GM12872 (cell line): ENCODE measurements at regions not wholly inside any gene's neighbourhood (a gene's known extent, or its start where the extent isn't known, plus 50 kb on each side); places are given as distances from the start of the nearest gene placed in this dataset.

ENCODE experiments used
- CTCF ChIP-seq: IDR thresholded peaks from 3 replicates; pipeline ENCODE4 v1.5.1; 2011; ENCODE audit warnings: low read depth, mild to moderate bottlenecking, low read length, moderate library complexity; ENCODE audit not compliant: insufficient read depth

- TF ChIP-seq CTCF = no peak
These were observed 497.5 kb upstream of the CITED2 start for GRCh38 chr6:139871803-139872510.

- no peak for TF ChIP-seq CTCF
These were observed 496.8 kb upstream of the CITED2 start for GRCh38 chr6:139871165-139871710.

- no peak for TF ChIP-seq CTCF
These were observed 494.1 kb upstream of the CITED2 start for GRCh38 chr6:139868576-139868975.

GRCh38 chr6:139863964-139864363 lies 489.5 kb upstream of the CITED2 start:
- TF ChIP-seq CTCF = no peak

GRCh38 chr6:139863346-139863745 lies 488.9 kb upstream of the CITED2 start:
- no peak for TF ChIP-seq CTCF

- TF ChIP-seq CTCF = no peak
These were observed 487.9 kb upstream of the CITED2 start for GRCh38 chr6:139862311-139862710.

- TF ChIP-seq CTCF = no peak
These were observed 485.8 kb upstream of the CITED2 start for GRCh38 chr6:139860203-139860602.
